ENCODE measurements at regions not wholly inside any gene's neighbourhood (a gene's known extent, or its start where the extent isn't known, plus 50 kb on each side); places are given as distances from the start of the nearest gene placed in this dataset.

DNA sequence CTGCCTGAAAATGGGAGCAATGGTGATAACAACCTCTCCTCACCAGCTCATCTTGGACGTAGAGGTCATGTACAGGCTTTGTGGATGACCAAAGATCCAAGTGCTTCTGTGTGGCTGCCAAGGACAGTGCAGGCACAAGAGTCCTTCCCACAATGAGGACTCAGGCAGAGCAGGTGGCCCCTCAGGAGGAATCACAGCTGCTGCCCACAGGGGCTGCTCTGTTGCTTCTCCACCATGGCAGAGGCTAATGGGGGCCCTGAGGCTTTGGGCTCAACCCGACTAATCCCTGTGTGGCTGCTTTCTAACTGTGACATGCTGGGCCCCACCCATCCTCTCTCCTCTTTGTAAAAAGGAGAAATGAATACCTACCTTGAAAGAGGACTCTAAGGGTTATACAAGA lies 58.1 kb upstream of the MRPS22 start:
- no peak for DNase-seq

DNA sequence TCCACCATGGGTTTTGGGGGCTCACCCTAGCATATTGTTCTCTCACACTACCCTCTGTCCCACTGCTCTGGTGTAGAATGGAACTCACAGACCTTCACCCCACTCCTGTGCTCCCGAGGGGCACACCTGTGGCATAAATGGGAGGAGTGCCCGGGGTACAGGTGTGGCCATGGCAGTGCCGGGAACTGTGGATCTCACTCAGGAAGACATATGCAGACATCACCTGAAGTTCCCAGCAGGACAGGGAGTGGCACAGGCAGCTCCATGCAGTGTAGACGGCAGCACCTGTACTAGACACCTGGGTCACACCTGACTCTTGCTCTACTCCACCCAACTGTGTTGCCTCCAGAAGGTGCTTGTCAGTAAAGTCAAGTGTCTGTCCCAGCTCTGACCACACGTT lies 57.6 kb upstream of the MRPS22 start:
- DNase-seq = no peak

DNA sequence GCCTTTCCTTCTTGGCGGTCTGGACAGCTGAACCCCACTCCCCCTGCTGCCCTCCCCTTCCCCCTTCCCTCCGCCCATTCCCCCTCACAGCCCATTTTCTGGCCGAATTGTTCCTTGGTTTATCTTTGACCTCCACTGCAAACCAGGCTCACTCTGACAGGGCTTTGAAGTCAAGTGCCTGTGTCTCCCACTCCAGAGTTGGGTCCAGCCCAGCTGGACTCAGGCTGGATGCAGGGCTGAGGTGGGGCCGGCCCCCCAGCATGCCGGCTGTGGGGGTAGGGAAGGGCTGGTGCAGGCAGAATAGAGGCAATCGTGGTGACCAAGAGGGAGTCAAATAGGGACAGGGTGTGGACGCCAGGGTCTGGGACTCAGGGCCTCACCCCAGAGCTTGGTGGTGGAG lies 57.0 kb upstream of the MRPS22 start:
- no peak for DNase-seq

DNA sequence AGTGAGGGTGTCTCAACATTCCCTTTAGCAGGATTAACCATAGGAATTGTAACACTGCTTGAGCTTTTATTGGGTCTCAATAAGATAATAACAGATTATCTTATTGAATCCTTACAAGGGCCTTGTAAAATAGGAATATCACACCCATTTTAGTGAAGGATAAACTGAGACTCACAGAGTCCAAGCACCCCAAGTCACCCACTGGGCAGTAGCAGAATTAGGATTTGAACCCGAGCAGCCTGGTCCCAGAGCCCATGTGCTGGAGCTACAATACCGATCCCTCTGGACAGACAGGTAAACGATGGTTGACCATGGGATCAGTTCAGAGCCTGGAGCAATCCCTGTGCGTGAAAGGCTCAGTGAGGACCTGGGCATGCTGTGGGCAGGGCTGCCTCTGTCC lies 56.3 kb upstream of the MRPS22 start:
- DNase-seq = no peak

DNA sequence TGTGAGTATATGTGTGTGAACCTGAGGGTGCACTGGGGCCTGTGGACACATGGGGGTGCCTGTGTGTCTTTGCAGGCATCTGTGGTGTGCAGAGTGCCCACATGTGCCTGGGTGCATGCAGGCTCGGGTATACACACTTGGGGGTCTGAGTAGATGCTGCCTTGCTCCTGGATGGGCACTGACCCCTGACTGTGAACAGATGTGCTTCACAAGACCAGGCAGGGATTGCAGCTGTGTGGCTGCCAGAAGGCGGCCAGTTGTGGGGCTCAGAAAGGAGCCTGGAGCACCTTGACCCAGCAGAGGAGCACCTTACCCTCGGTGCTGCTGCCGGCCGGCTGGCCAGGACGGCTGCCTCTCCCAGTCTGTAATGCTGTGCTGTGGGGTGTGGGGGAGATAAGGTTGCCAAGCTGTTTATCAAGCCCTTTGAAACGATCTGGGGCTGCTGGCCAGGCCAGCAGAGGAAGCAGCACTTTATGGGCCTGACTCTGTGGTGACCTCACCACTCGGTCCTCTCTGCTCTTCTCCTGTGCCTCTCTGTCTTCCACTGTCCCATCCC lies 55.5 kb upstream of the MRPS22 start:
- no peak for DNase-seq

DNA sequence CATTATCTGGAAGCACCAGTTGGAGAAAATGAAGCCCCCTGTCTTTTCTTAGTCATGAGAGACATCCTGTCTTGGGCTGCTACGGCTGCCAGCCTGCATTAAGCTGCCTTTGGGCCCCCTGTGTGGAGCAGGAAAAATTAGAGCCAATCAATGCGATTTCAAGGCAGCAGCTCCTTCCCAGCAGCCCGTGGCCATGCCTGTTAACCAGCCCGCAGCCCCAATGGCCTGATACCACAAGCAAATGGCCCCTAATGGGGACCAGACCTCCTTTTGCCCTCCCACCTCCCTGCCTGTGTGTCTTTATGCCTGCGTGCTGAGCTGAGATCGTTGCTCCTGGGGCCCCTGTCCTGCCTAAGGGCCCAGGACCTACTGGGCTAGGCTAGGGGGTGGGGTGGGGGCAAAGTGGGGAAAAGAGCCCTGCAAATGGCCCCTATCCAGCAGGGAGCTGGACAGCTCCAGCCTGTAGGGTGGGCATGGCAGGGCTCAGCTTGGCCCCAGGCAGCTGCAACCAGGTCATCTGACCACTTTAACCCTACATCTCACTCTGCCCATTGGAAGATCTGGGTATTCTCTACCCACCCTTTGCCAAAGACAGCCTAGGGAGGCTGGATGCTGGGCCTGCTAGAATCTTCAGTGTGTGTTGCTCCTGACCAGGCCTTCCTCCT lies 53.8 kb upstream of the MRPS22 start:
- DNase-seq = no peak

DNA sequence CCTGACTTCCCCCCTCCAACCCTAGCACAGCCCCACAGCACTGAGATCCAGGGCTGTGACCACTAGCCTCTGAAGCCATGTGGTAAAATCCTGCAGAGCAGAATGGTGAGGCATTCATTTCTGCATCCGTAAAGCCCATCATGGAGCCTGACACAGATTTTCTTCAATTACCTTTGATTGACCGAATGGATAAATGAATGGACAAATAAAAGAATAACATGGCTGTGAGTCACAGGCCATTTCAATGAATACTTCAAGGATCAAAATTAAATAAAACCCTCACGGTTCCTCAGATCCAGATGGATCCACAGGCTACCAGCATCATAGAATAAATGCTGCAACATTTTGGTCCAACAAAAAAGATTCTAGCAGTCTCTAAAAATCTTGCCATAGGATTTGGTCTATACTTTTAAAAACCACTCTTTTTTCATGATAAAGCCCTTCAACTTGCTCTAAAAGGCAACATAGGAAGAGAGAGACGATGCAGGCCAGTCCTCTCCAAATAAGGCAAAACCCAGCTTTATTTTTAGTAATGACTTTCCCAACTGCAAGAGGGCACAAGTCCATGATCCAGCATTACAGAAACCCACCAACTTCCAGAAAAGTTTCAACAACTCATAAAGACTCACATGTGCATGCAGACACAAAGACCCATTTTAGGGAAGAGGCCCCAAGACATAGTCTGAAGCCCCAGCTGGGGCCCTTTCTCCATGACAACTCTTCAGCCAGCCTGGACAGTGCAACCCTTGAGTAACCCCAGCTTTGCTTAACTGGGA lies 52.4 kb upstream of the MRPS22 start:
- DNase-seq = no peak

DNA sequence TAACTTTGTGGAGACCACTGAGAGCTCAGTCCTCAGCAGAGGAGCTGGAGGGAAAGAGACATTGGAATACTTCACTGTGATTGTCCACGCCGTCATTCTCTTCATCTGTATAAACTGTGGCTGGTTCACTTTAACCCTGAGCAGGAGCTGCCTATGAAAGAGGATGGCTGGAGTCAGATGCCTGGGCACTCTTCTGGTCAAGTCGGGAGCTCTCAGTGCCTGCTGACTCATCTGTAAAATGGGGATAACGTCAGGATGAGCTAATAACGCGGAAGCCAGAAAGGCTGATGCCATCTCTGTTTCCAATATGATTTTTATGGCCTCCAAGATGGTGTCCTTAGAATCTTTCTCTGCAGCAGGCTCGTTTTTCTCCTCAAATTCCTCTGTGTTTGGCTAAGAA lies 51.6 kb upstream of the MRPS22 start:
- DNase-seq = no peak

DNA sequence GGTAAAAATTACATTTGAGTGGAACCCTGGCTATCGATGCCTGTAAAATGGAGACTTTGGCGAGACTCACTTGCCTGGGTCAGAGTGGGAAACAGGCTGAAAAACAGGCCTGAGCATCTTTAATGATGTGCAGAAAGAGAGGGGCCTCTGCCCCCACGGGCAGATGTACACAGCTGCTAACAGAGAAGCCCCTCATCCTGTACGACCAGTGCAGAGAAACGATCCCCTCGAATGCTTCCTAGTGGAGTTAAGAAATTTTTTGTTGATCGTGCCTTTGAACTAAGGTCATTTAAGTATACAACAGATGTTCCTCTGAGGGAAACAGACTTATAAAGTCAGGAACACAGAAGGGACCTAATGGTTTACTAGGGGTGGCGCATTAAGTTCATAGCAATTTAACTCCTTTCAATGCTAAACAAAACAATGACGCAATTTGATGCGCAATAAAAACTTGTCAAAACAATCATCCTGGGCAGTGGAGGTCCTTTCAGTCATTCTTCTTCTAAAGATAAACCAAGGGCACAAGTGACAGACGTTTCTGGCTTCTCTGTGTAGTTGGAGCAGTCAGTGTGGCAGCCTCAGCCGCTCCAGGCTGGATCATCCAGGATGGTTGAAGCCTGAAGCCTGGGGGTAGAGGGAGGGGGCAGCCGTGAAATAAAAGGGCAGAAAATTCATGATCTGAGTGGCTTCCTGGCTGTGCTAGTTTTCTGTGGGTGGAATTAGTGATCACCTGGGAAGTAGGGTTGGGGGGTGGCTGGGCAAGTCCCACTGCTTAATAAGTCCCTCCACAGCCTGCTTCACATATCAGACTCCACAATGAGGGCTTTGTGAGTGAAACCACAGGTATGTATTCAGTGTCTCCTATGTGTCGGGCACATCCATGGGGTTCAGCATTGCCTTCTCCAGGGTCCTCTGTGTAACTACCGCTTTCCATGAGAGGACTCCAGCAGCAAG lies 50.8 kb upstream of the MRPS22 start:
- DNase-seq = no peak

DNA sequence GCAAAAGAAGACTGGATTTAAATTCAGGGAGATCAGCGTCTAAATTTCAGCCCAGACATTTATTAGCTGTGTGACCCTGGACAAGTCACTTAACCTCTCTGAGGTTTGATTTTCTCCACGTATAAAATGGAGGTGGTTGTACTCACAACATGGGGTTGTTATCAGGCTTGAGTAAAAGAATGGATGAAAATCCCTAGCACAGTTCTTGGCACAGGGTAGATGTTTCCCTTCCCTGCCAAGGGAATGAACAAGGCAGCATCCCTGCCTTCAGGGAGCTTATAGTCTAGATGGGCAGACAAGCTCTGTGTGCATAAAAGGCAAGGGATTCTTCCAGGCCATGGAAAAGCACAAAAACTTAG lies 50.2 kb upstream of the MRPS22 start:
- no peak for DNase-seq

Data from RPMI8226 (cell line).